DMS79 (cell line): ENCODE measurements at regions not wholly inside any gene's neighbourhood (a gene's known extent, or its start where the extent isn't known, plus 50 kb on each side); places are given as distances from the start of the nearest gene placed in this dataset.
A peak's percentile ranks its signal among the peaks of the same experiment; 100 is the strongest.

Experiments
- DNase-seq: peaks from one replicate; lab custom pipeline; 2025; lab: John Stamatoyannopoulos, UW

GRCh38 chr14:56501909-56502530 lies 77.6 kb upstream of the TMEM260 start:
- peak; percentile 18 for DNase-seq

GRCh38 chr14:56505361-56505760 lies 74.2 kb upstream of the TMEM260 start:
- no peak for DNase-seq

- DNase-seq: no peak
These were observed 67.1 kb upstream of the TMEM260 start for GRCh38 chr14:56512521-56512920.

GRCh38 chr14:56514663-56515371 lies 64.8 kb upstream of the TMEM260 start:
- DNase-seq: no peak

- DNase-seq: no peak
These were observed 63.9 kb upstream of the TMEM260 start for GRCh38 chr14:56515739-56516138.

GRCh38 chr14:56522403-56522802 lies 57.2 kb upstream of the TMEM260 start:
- no peak for DNase-seq

GRCh38 chr14:56524971-56525677 lies 54.5 kb upstream of the TMEM260 start:
- no peak for DNase-seq

GRCh38 chr14:56528927-56529326 lies 50.7 kb upstream of the TMEM260 start:
- no peak for DNase-seq
